H1 (cell line): ENCODE measurements at regions not wholly inside any gene's neighbourhood (a gene's known extent, or its start where the extent isn't known, plus 50 kb on each side); places are given as distances from the start of the nearest gene placed in this dataset.

Source experiments
- CTCF ChIA-PET: fragments of 300-600 bp; sonication (Branson Sonifier 250); formaldehyde crosslinking; loops from one replicate; lab custom pipeline; 2021; ENCODE audit not compliant: partially characterized antibody; lab: Charles Lee
- POLR2A ChIA-PET: fragments of 300-600 bp; sonication (Branson Sonifier 250); formaldehyde crosslinking; loops from one replicate; lab custom pipeline; 2021; ENCODE audit warnings: inconsistent platforms; ENCODE audit not compliant: partially characterized antibody; lab: Charles Lee
- DNase-seq, 2 experiments: peaks; one replicate each; pipeline versions ENCODE4 v3.0.0 to v3.0.0-alpha.2; 2010 to 2022; ENCODE audit warnings: low spot score in 2 of 2, low read depth in 1 of 2, mixed read lengths in 1 of 2
- FAIRE-seq: peaks from 2 replicates; lab custom pipeline; 2011; peaks lifted over from hg19 to GRCh38; lab: Jason Lieb, UNC
- H2AFZ ChIP-seq: 2 replicates; pipeline ENCODE4 v1.8.1; 2012; ENCODE audit warnings: low read length, inconsistent platforms
- H2AK5ac ChIP-seq: 2 replicates; pipeline ENCODE4 v1.6.1; 2013; ENCODE audit warnings: low read depth, low read length
- H2BK120ac ChIP-seq: replicated peaks from 2 replicates; pipeline ENCODE3; 2013; ENCODE audit warnings: low read depth, low read length, inconsistent platforms
- H2BK12ac ChIP-seq: 2 replicates; pipeline ENCODE4 v1.6.1; 2013; ENCODE audit warnings: low read depth, low read length
- H2BK15ac ChIP-seq: 2 replicates; pipeline ENCODE4 v1.6.1; 2013; ENCODE audit warnings: low read length
- H2BK20ac ChIP-seq: 2 replicates; pipeline ENCODE4 v1.6.1; 2013; ENCODE audit warnings: low read length
- H2BK5ac ChIP-seq: 2 replicates; pipeline ENCODE4 v1.6.1; 2013; ENCODE audit warnings: low read depth, low read length
- H3K14ac ChIP-seq: 2 replicates; pipeline ENCODE4 v1.6.1; 2013; ENCODE audit warnings: inconsistent platforms; ENCODE audit not compliant: insufficient read length
- H3K18ac ChIP-seq: 2 replicates; pipeline ENCODE4 v1.6.1; 2013; ENCODE audit warnings: low read length; ENCODE audit errors: extremely low read depth
- H3K23ac ChIP-seq: 2 replicates; pipeline ENCODE4 v1.6.1; 2013; ENCODE audit warnings: inconsistent platforms; ENCODE audit not compliant: insufficient read length
- H3K23me2 ChIP-seq: 2 replicates; pipeline ENCODE4 v1.6.1; 2013; ENCODE audit warnings: low read depth, low read length
- H3K27ac ChIP-seq: 2 replicates; pipeline ENCODE4 v1.6.1; 2011; ENCODE audit warnings: low read depth, low read length, inconsistent platforms
- H3K27me3 ChIP-seq, 4 experiments: replicated peaks in 1 of 4; 1 replicate in 1 of 4; 2 replicates in 3 of 4; pipeline versions ENCODE4 v1.6.1 to v1.8.1; 2011 to 2013; ENCODE audit warnings: low read length in 3 of 4, mild to moderate bottlenecking in 3 of 4, inconsistent platforms in 2 of 4, mixed read lengths in 2 of 4, moderate library complexity in 1 of 4; ENCODE audit not compliant: control insufficient read depth in 3 of 4, insufficient read depth in 3 of 4; ENCODE audit errors: extremely low read depth in 1 of 4
- H3K36me3 ChIP-seq, 4 experiments: 2 replicates each; pipeline versions ENCODE4 v1.6.1 to v1.8.1; 2011 to 2013; ENCODE audit warnings: mild to moderate bottlenecking in 4 of 4, low read length in 3 of 4, moderate library complexity in 2 of 4, control low read depth in 1 of 4, inconsistent platforms in 1 of 4; ENCODE audit not compliant: insufficient read depth in 4 of 4, control insufficient read depth in 2 of 4
- H3K4ac ChIP-seq: replicated peaks from 2 replicates; pipeline ENCODE3; 2013; ENCODE audit warnings: low read length, low read depth, mixed read lengths, inconsistent platforms; ENCODE audit not compliant: insufficient read length
- H3K4me1 ChIP-seq, 4 experiments: replicated peaks in 1 of 4; 1 replicate in 1 of 4; 2 replicates in 3 of 4; pipeline versions ENCODE4 v1.6.1 to v1.8.1; 2011 to 2013; ENCODE audit warnings: low read length in 3 of 4, inconsistent platforms in 2 of 4, mixed read lengths in 1 of 4; ENCODE audit not compliant: insufficient read depth in 4 of 4, control insufficient read depth in 3 of 4
- H3K4me2 ChIP-seq, 2 experiments: 2 replicates each; pipeline versions ENCODE4 v1.6.1 to v1.8.1; 2011 to 2013; ENCODE audit warnings: low read depth in 2 of 2, low read length in 2 of 2, control low read depth in 1 of 2, inconsistent platforms in 1 of 2, mild to moderate bottlenecking in 1 of 2; ENCODE audit not compliant: insufficient read depth in 1 of 2
- H3K4me3 ChIP-seq, 4 experiments: fragments of 200-600, 300-600 bp in 1 of 4; sonication (generic), shearing (Covaris generic), sonication (Bioruptor Twin) in 1 of 4; 2 replicates each; pipeline versions ENCODE4 v1.5.1 to v1.8.1; 2011 to 2016; ENCODE audit warnings: low read length in 4 of 4, low read depth in 3 of 4, control low read depth in 2 of 4, inconsistent platforms in 2 of 4, mild to moderate bottlenecking in 2 of 4, mixed read lengths in 1 of 4, moderate library complexity in 1 of 4; ENCODE audit not compliant: insufficient read depth in 2 of 4; ENCODE audit errors: extremely low read depth in 1 of 4
- H3K56ac ChIP-seq: replicated peaks from 2 replicates; pipeline ENCODE3; 2013; ENCODE audit warnings: low read depth, mild to moderate bottlenecking, mixed read lengths, low read length, inconsistent platforms; ENCODE audit not compliant: insufficient read length
- H3K79me1 ChIP-seq: 2 replicates; pipeline ENCODE4 v1.6.1; 2013; ENCODE audit warnings: low read depth, low read length, control low read depth
- H3K79me2 ChIP-seq, 2 experiments: 2 replicates each; pipeline versions ENCODE4 v1.6.1 to v1.8.1; 2012 to 2013; ENCODE audit warnings: low read length in 2 of 2, mild to moderate bottlenecking in 2 of 2, inconsistent platforms in 1 of 2; ENCODE audit not compliant: insufficient read depth in 2 of 2, control insufficient read depth in 1 of 2
- H3K9ac ChIP-seq, 4 experiments: replicated peaks in 1 of 4; 1 replicate in 1 of 4; 2 replicates in 3 of 4; pipeline versions ENCODE4 v1.6.1 to v1.8.1; 2011 to 2013; ENCODE audit warnings: low read depth in 3 of 4, low read length in 3 of 4, control low read depth in 2 of 4, mild to moderate bottlenecking in 2 of 4, moderate library complexity in 2 of 4, inconsistent platforms in 1 of 4; ENCODE audit errors: extremely low read depth in 1 of 4
- H3K9me3 ChIP-seq, 2 experiments: 2 replicates each; pipeline versions ENCODE4 v1.6.1 to v1.8.1; 2012 to 2013; ENCODE audit warnings: mild to moderate bottlenecking in 2 of 2, moderate library complexity in 2 of 2, control low read depth in 1 of 2, inconsistent platforms in 1 of 2, low read depth in 1 of 2, low read length in 1 of 2, mixed read lengths in 1 of 2; ENCODE audit not compliant: insufficient read depth in 2 of 2
- H4K20me1 ChIP-seq, 2 experiments: replicated peaks in 1 of 2; 2 replicates each; pipeline versions ENCODE3 to v1.8.1; 2011 to 2013; ENCODE audit warnings: inconsistent platforms in 2 of 2, low read length in 2 of 2, mild to moderate bottlenecking in 1 of 2; ENCODE audit not compliant: insufficient read depth in 2 of 2, control insufficient read depth in 1 of 2
- H4K5ac ChIP-seq: 2 replicates; pipeline ENCODE4 v1.6.1; 2013; ENCODE audit warnings: low read length, low read depth, mixed read lengths, inconsistent platforms; ENCODE audit not compliant: insufficient read length
- H4K8ac ChIP-seq: 2 replicates; pipeline ENCODE4 v1.8.0; 2013; ENCODE audit warnings: mild to moderate bottlenecking, moderate library complexity, low read length, inconsistent platforms; ENCODE audit not compliant: insufficient read depth; ENCODE audit errors: extremely low read depth
- H4K91ac ChIP-seq: replicated peaks from 2 replicates; pipeline ENCODE3; 2013; ENCODE audit warnings: low read length, mixed read lengths, inconsistent platforms; ENCODE audit not compliant: insufficient read length
- BCL11A ChIP-seq, 2 experiments: IDR thresholded peaks; one replicate each; pipeline ENCODE4 v1.6.1; 2011; ENCODE audit warnings: low read depth in 2 of 2, low read length in 2 of 2, mild to moderate bottlenecking in 2 of 2
- BRCA1 ChIP-seq: IDR thresholded peaks from 2 replicates; pipeline ENCODE4 v1.6.1; 2012; ENCODE audit warnings: low read depth, low read length, improper control_type of control experiment
- E2F6 ChIP-seq: IDR thresholded peaks from 2 replicates; pipeline ENCODE4 v1.6.1; 2012; ENCODE audit warnings: inconsistent platforms
- GTF2F1 ChIP-seq: IDR thresholded peaks from 2 replicates; pipeline ENCODE4 v1.6.1; 2012; ENCODE audit warnings: low read depth, low read length, improper control_type of control experiment, borderline replicate concordance
- KDM5A ChIP-seq: fragments of 200-600 bp; IDR thresholded peaks from 2 replicates; pipeline ENCODE4 v1.7.1; 2012; ENCODE audit warnings: mild to moderate bottlenecking, low read length, inconsistent platforms, mixed read lengths
- NANOG ChIP-seq: IDR thresholded peaks from 2 replicates; pipeline ENCODE4 v1.6.1; 2011; ENCODE audit warnings: low read length, low read depth, mild to moderate bottlenecking, inconsistent platforms; ENCODE audit not compliant: insufficient read depth, poor library complexity, severe bottlenecking
- NRF1 ChIP-seq: IDR thresholded peaks from 2 replicates; pipeline ENCODE4 v1.6.1; 2011; ENCODE audit warnings: mild to moderate bottlenecking, low read depth, low read length, improper control_type of control experiment
- PHF8 ChIP-seq: fragments of 200-600 bp; sonication (generic); conservative IDR thresholded peaks from 2 replicates; pipeline ENCODE4 v1.7.1; 2012; ENCODE audit warnings: low read depth, mild to moderate bottlenecking, inconsistent platforms, low read length, moderate library complexity
- RAD21 ChIP-seq, 2 experiments: IDR thresholded peaks in 1 of 2; conservative IDR thresholded peaks in 1 of 2; 2 replicates each; pipeline ENCODE4 v1.6.1; 2011; ENCODE audit warnings: low read depth in 2 of 2, low read length in 2 of 2, improper control_type of control experiment in 1 of 2, inconsistent platforms in 1 of 2, mild to moderate bottlenecking in 1 of 2, moderate library complexity in 1 of 2
- RXRA ChIP-seq: IDR thresholded peaks from 2 replicates; pipeline ENCODE4 v1.6.1; 2011; ENCODE audit warnings: low read depth, mild to moderate bottlenecking, low read length, moderate library complexity; ENCODE audit not compliant: insufficient read depth
- SUZ12 ChIP-seq: fragments of 200-600 bp; sonication (generic); IDR thresholded peaks from 2 replicates; pipeline ENCODE4 v1.6.1; 2012; ENCODE audit warnings: mild to moderate bottlenecking, inconsistent platforms, low read length, moderate library complexity, mixed read lengths
- TCF12 ChIP-seq: IDR thresholded peaks from 2 replicates; pipeline ENCODE4 v1.6.1; 2011; ENCODE audit warnings: low read depth, mild to moderate bottlenecking, low read length
- TEAD4 ChIP-seq: IDR thresholded peaks from 2 replicates; pipeline ENCODE4 v1.6.1; 2012; ENCODE audit warnings: low read depth, low read length, inconsistent platforms, mixed read lengths

DNA sequence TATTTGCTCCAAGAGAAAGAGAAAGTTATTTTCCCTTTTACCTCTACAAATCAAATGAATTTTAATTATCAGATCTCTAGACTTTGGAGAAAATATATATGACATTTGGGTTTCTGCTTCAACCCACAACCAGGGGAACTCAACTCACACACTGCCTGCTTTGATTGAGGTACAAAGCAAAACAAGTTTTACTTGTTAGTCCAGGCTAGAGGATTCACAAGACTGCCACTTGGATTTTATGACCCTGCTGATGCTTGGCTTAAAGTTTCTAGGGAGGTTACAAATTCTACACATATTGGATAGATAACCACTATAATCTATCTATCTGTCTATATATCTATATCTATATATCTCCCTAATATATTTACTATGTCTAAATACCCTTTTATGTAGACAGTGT is 467.3 kb upstream of the RGS18 start:
- DNase-seq: no peak
- Histone ChIP-seq H3K4me1 (no peaks in the 10 kb centered on the region), H2BK120ac (no peak overlapping the region), H4K5ac (no peak overlapping the region), H2BK20ac (no peak overlapping the region), H2AFZ (no peak overlapping the region), H4K91ac (no peak overlapping the region), H3K18ac (no peak overlapping the region), H2BK15ac (no peak overlapping the region), H2AK5ac (no peak overlapping the region), H3K4me2 (no peak overlapping the region), H4K20me1 (no peaks in the 10 kb centered on the region), H3K79me2 (no peaks in the 10 kb centered on the region), H2BK5ac (no peak overlapping the region), H4K8ac (no peak overlapping the region), H3K14ac (no peak overlapping the region), H3K27ac (no peak overlapping the region), H3K36me3 (no peaks in the 10 kb centered on the region), H3K56ac (no peak overlapping the region), H3K27me3 (no peaks in the 10 kb centered on the region), H3K23me2 (no peaks in the 10 kb centered on the region), H3K9ac (no peak overlapping the region), H3K4me3 (no peak overlapping the region), H3K79me1 (no peaks in the 10 kb centered on the region), H2BK12ac (no peak overlapping the region), H3K23ac (no peak overlapping the region), H3K4ac (no peak overlapping the region), H3K9me3 (peaks cover 4 to 6% of the 10 kb centered on the region in 2 experiments; a peak in 1 of 4 replicates)
- CTCF ChIA-PET: no interaction called here
- TF ChIP-seq TEAD4 (no peak), TCF12 (no peak), RXRA (no peak), GTF2F1 (no peak), BCL11A (IDR thresholded peaks at IDR 0.05; ENCODE audit: low read depth in 2 of 2, low read length in 2 of 2) (no peak), PHF8 (no peak), RAD21 (IDR thresholded peaks at IDR 0.05 in 1 of 2, conservative IDR thresholded peaks at IDR 0.05 in 1 of 2; ENCODE audit: low read depth in 2 of 2, low read length in 2 of 2) (no peak), SUZ12 (no peak), NANOG (no peak), BRCA1 (no peak), NRF1 (no peak), KDM5A (no peak), E2F6 (no peak)
- POLR2A ChIA-PET: no interaction called here
- FAIRE-seq: no peak
